NCI-H2227 (cell line): ENCODE measurements at regions not wholly inside any gene's neighbourhood (a gene's known extent, or its start where the extent isn't known, plus 50 kb on each side); places are given as distances from the start of the nearest gene placed in this dataset.
"Not testable (repeated sequence)": the region's sequence is repeated elsewhere in the genome, so short reads cannot be mapped to it uniquely, and the experiment has no call there.

Source experiments
- DNase-seq: peaks from one replicate; lab custom pipeline; 2025; ENCODE audit not compliant: unreplicated experiment; lab: John Stamatoyannopoulos, UW

DNA sequence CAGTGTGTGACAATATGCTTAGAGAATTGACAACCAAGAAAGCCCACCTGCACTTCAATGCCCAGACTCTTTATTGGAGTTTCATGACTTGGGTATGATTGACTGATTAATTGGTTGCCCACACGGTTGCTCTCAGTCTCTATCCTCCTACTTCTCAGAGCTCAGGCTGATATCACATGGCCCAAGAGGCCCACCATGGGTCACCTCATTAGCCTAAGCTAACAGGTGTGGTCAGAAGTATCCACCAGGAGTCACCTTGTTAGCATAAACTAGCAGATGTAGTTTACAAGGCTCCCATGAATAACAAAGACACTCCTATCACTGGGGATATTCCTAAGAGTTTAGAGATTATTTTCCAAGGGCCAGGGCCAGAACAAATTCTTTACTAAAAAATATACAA is 120.2 kb upstream of the MBNL1 start:
- no peak for DNase-seq

DNA sequence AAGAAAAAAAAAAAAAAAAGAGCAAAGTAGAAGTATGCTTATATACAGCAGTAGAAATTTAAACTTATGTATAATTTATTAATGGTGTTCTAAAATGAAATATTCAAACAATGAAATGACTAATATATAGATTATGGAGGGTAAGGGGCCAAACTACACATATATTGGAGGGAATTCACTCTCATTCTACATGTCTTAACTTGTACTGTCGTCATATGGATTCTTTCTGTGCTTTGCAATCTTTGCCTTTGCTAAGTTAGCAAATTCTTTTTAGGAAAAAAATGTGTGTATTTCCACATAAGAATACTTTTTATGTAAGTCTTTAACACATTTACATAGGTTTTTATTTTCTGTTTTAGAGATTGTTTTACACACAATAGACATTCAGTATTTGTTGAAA is 118.9 kb upstream of the MBNL1 start:
- DNase-seq: no peak

GRCh38 chr3:152151216-152151876 is 117.4 kb upstream of the MBNL1 start:
- DNase-seq: no peak

DNA sequence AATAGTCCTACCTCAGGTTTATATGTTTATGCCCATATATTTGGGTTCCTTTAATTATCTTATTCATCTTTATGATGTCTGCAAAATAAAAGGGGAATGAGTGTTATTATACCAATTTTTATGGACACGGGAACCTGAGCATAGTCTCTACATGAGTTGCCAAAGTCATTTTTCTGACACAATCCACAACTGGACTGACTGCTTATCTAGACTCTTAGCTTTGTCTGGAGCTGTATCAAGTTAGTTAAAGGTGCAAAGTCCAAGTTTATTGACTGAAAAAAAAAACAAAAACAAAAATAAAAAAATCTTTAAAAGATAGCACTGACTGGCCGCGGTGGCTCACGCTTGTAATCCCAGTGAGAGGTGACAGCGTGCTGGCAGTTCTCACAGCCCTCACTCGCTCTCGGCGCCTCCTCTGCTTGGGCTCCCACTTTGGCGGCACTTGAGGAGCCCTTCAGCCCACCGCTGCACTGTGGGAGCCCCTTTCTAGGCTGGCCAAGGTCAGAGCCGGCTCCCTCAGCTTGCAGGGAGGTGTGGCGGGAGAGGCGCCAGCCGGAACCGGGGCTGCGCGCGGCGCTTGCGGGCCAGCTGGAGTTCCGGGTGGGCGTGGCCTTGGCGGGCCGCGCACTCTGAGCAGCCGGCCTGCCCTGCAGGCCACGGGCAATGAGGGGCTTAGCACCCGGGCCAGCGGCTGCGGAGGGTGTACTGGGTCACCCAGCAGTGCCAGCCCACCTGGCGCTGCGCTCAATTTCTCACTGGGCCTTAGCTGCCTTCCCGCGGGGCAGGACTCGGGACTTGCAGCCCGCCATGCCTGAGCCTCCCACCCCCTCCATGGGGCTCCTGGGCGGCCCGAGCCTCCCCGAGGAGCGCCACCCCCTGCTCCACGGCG is 116.6 kb upstream of the MBNL1 start:
- DNase-seq: peak; percentile 5

GRCh38 chr3:152153115-152153514 is 115.6 kb upstream of the MBNL1 start:
- not testable (repeated sequence) for DNase-seq

GRCh38 chr3:152155246-152156020 is 113.3 kb upstream of the MBNL1 start:
- no peak for DNase-seq

GRCh38 chr3:152156880-152157279 is 111.8 kb upstream of the MBNL1 start:
- no peak for DNase-seq

- no peak for DNase-seq
These were observed 111.4 kb upstream of the MBNL1 start for GRCh38 chr3:152157337-152157736.

- no peak for DNase-seq
These were observed 109.4 kb upstream of the MBNL1 start for GRCh38 chr3:152159328-152159727.

DNA sequence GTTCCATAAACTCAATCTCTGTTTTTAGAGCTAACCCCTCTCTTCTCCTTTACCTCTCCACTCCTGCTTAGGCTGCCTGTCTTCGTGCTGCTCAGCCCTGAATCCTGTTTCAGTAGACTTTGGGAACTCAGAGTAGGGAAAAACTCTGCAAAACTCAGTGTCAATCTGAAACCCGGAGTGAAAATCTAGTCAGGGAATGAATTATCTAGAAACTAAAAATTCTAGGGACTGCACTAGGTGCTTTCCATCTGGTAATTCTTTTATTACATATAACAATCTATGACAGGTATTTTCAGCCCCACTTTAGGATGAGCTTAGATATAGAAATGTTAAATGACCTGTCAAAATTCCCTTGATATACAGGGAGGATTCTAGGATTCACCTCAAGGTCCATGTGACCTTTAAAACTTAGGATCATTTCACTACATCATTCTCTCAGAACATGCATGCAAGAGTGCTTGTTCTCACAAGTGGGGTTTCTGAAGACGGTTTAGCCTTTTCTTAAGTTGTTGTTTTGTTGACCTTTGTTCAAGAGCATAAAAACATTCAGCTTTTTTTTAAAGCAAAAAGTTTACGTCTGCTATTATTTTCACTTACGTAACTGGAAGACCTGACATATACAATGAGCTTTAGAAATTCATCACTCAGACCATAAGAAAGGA is 108.2 kb upstream of the MBNL1 start:
- no peak for DNase-seq

DNA sequence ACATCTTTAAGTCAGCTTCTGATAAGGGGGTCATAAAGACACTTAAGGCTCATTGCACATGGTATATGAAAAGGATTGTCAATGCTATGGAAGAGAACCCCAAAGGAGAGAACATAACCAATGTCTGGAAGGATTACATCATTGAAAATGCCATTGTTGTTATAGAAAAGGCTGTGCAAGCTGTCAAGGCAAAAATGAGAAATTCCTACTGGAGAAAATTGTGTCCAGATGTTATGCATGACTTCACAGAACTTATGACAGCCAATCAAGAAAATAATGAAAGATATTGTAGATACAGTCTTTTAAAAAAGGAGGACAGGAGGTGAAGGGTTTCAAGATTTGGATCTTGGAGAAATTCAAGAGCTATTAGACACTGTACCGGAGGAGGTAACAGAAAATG is 96.3 kb upstream of the MBNL1 start:
- DNase-seq: no peak

DNA sequence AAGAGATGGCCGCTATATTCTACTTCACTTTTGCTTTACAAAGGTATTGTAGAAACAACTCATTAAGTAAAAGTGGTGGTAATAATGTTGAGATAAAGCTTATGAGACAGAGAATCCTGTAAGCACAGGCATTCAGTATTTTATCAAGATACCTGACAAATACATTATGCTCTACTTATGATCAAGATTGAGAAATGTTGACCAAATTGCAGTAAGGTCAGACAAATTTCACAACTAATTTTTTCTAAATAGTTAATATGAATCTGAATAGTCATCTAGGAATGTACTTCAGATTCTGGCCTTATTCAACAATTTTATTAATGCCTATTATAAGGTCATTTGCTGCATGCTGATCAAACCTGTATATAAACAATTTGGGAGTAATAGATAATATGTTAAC is 95.1 kb upstream of the MBNL1 start:
- no peak for DNase-seq

DNA sequence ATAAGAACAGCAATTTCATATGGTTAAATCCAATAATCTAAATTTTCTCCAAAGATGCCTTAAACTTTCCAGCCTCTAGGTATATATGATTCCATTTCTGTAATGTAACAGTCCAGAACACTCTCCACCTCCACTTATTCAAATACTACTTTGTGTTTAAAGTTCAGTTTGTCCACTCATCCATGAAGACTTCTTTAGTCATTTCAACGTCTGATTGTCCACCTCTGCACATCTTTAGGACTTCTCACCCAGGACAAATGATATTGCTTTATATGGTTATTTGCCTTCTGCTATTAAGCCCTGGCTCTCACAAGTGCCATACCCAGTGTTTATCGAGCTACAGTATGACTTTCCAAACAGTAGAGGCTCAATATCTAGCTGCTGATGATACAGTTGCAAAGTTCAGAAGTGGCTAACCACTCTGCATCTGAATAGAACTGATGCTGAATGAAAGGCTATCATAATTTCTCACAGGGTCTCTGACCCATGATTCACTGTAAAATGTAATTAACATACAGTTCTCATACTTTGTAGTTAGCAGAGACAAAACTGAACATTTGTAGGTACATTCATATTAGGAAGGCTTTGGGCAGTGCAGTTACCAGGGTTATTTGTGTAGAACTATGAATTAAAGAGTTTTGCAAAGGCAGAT is 93.7 kb upstream of the MBNL1 start:
- no peak for DNase-seq

DNA sequence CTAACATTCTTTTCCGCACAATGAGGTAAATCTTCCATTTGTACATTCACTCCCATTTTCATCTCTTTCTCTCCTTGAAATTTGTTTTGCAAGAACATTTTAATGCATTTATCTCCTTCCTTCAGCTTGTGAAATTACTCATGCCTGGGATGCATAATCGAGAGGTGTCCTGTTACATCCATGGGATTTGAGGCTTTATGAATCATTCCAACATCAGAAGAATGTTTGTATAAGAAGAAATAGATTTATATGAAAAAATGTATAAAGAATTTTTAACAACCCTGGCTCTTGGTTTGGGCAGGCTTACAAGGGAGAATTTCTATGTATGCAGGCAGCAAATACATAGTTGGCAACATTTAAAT is 93.2 kb upstream of the MBNL1 start:
- no peak for DNase-seq

- DNase-seq: no peak
These were observed 92.5 kb upstream of the MBNL1 start for GRCh38 chr3:152176241-152176640.

- DNase-seq: no peak
These were observed 91.7 kb upstream of the MBNL1 start for GRCh38 chr3:152176998-152177397.

DNA sequence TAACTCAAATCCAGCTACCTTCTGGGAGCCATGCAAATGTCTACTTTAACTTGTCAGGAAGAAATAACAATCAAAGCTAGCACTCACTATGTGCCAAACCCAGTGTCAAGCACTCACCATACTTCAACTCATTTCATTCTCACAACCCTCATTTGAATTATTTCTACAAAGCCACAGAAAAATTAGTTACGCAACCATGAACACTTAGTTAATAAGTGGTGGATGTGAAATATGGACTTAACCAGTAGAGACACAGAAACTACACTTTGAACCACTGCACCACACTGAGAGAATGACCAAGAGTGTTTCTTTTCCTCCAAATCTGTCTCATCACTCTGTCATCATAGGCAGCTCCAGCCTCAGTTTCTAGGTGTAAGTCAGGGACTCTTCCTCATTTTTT is 91.0 kb upstream of the MBNL1 start:
- DNase-seq: no peak

GRCh38 chr3:152183473-152183872 is 85.3 kb upstream of the MBNL1 start:
- peak; percentile 35 for DNase-seq

GRCh38 chr3:152184971-152185686 is 83.6 kb upstream of the MBNL1 start:
- no peak for DNase-seq
